ENCODE measurements at regions not wholly inside any gene's neighbourhood (a gene's known extent, or its start where the extent isn't known, plus 50 kb on each side); places are given as distances from the start of the nearest gene placed in this dataset.

DNA sequence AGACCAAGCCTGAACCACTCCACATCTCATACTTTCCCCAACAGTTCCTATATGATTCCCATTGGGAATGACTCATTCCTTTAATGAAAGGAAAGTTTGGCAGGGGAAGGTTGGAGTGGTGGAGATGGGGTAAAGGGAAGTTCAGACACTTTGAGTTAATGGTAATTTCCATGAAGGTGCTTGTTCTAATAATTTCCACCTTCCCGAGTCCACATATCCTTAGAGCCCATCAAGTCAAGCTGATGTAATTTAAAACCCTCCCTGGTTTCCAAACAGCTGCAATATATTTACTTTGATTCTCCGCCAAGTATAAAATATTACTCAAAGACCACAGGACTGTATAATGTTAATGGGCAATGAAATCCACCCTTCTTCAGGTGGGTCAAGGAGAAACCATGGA is 95.0 kb upstream of the GALNT15 start:
- Histone ChIP-seq H3K27me3 (no peaks in the 10 kb centered on the region), H3K36me3 (replicated peaks in 1 of 2; ENCODE audit: insufficient read depth in 1 of 2, low read depth in 2 of 2) (no peaks in the 10 kb centered on the region), H3K4me1 (no peaks in the 10 kb centered on the region), H3K27ac (no peak overlapping the region), H3K4me3 (no peak overlapping the region), H3K9me3 (peaks cover 0 to 8% (median 0%) of the 10 kb centered on the region in 3 donors)
- no peak for TF ChIP-seq POLR2A (IDR thresholded peaks at IDR 0.05)
- TF ChIP-seq, protein P1, sequence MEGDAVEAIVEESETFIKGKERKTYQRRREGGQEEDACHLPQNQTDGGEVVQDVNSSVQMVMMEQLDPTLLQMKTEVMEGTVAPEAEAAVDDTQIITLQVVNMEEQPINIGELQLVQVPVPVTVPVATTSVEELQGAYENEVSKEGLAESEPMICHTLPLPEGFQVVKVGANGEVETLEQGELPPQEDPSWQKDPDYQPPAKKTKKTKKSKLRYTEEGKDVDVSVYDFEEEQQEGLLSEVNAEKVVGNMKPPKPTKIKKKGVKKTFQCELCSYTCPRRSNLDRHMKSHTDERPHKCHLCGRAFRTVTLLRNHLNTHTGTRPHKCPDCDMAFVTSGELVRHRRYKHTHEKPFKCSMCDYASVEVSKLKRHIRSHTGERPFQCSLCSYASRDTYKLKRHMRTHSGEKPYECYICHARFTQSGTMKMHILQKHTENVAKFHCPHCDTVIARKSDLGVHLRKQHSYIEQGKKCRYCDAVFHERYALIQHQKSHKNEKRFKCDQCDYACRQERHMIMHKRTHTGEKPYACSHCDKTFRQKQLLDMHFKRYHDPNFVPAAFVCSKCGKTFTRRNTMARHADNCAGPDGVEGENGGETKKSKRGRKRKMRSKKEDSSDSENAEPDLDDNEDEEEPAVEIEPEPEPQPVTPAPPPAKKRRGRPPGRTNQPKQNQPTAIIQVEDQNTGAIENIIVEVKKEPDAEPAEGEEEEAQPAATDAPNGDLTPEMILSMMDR (IDR thresholded peaks at IDR 0.05): no peak
- WGBS, 2 donors: 80 to 89% methylated on average over 2 of the region's 2 CpGs
- no peak for DNase-seq
- ATAC-seq: no peak
- intact Hi-C loops (cut with DNase I): no loop called here

DNA sequence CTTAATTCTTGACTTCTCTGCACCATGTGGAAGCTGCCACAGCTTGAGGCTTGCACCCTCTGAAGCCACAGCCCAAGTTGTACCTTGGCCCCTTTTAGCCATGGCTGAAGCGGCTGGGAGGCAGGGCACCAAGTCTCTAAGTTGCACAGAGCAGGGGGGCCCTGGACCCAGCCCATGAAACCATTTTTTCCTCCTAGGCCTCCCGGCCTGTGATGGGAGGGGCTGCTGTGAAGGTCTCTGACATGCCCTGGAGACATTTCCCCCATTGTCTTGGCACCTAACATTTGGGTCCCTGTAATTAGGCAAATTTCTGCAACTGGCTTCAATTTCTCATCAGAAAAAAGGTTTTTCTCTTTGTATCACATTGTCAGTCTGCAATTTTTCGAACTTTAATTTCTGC is 92.8 kb upstream of the GALNT15 start:
- no peak for ATAC-seq
- TF ChIP-seq, protein P1 (IDR thresholded peaks at IDR 0.05): no peak
- no peak for TF ChIP-seq POLR2A (IDR thresholded peaks at IDR 0.05)
- no peak overlapping the region for H3K4me3 ChIP-seq
- no peak for DNase-seq
- H3K27ac ChIP-seq: no peak overlapping the region
- H3K4me1 ChIP-seq: no peaks in the 10 kb centered on the region
- 86 to 92% methylated on average over 2 to 3 of the region's 3 CpGs for WGBS, 2 donors
- no peaks in the 10 kb centered on the region for H3K36me3 ChIP-seq (replicated peaks in 1 of 2; ENCODE audit: insufficient read depth in 1 of 2, low read depth in 2 of 2)
- peaks cover 0 to 8% (median 0%) of the 10 kb centered on the region in 3 donors for H3K9me3 ChIP-seq
- intact Hi-C loops (cut with DNase I): no loop called here
- no peaks in the 10 kb centered on the region for H3K27me3 ChIP-seq

DNA sequence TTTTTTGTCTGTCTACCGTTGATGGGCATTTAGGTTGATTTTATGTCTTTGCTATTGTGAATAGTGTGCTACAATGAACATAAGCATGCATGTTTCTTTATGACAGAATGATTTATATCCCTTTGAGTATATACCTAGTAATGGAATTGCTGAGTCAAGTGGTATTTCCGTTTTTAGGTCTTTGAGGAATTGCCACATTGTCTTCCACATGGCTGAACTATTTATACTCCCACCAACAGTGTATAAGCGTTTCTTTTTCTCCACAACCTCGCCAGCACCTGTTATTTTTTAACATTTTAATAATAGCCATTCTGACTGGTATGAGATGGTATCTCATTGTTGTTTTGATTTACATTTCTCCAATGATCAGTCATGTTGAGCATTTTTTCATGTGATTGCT is 89.6 kb upstream of the GALNT15 start:
- TF ChIP-seq POLR2A (IDR thresholded peaks at IDR 0.05): no peak
- TF ChIP-seq, protein P1 (IDR thresholded peaks at IDR 0.05): no peak
- H3K9me3 ChIP-seq: peaks cover 0 to 8% (median 0%) of the 10 kb centered on the region in 3 donors
- no peaks in the 10 kb centered on the region for H3K36me3 ChIP-seq (replicated peaks in 1 of 2; ENCODE audit: insufficient read depth in 1 of 2, low read depth in 2 of 2)
- ATAC-seq (no peak), DNase-seq (no peak)
- H3K4me3 ChIP-seq: no peak overlapping the region
- H3K4me1 ChIP-seq: peaks cover 2% of the 10 kb centered on the region
- H3K27ac ChIP-seq: no peak overlapping the region
- H3K27me3 ChIP-seq: no peaks in the 10 kb centered on the region
- intact Hi-C loops (cut with DNase I): no loop called here
- WGBS, 2 donors: 48 to 71% methylated on average over 4 of the region's 4 CpGs

DNA sequence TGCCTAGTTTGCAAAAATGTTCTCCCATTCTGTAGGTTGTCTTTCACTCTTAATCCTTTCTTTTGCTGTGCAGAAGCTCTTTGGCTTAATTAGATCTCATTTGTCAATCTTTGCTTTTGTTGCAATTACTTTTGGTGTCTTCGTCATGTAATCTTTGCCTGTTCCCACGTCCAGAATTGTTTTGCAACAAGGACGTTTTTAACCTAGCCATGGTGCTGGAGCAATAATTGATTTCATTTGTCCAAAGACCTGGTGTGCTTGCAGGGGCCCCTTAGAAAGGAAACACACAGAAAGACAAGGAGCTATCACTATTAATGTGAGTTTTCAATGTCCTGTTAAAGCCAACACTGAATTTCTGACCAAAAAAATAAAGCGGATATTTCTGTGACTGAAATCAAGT is 89.1 kb upstream of the GALNT15 start:
- WGBS, 2 donors: 44 to 47% methylated on average over 4 of the region's 4 CpGs

More for the DNA sequence above, 89.1 kb upstream of the GALNT15 start:
- intact Hi-C loops (cut with DNase I): no loop called here
- Histone ChIP-seq H3K9me3 (peaks cover 0 to 8% (median 0%) of the 10 kb centered on the region in 3 donors), H3K4me3 (no peak overlapping the region), H3K27me3 (no peaks in the 10 kb centered on the region), H3K27ac (no peak overlapping the region), H3K36me3 (replicated peaks in 1 of 2; ENCODE audit: insufficient read depth in 1 of 2, low read depth in 2 of 2) (no peaks in the 10 kb centered on the region), H3K4me1 (peaks cover 7% of the 10 kb centered on the region)
- no peak for ATAC-seq
- TF ChIP-seq POLR2A (IDR thresholded peaks at IDR 0.05): no peak
- TF ChIP-seq, protein P1 (IDR thresholded peaks at IDR 0.05): no peak
- no peak for DNase-seq

All from body of pancreas (tissue), 4 donors.